Stromal cell of bone marrow (primary cell): ENCODE measurements at regions not wholly inside any gene's neighbourhood (a gene's known extent, or its start where the extent isn't known, plus 50 kb on each side); places are given as distances from the start of the nearest gene placed in this dataset.
A peak's percentile ranks its signal among the peaks of the same experiment; 100 is the strongest.

Experiments used
- DNase-seq: peaks from one replicate; pipeline ENCODE4 v3.0.0-alpha.2; 2012; ENCODE audit warnings: low read depth

DNA sequence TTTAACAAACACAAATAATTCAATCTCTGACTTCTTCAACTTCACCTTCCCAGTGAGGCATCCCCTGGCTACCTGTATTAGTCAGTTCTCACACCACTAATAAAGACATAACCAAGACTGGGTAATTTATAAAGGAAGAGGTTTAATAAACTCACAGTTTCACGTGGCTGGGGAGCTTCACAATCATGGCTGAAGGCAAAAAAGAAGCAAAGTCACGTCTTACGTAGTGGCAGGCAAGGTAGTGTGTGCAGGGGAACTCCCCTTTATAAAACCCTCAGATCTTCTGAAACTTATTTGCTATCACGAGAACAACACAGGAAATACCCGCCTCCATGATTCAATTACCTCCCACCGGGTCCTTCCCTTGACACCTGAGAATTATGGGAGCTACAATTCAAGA lies 478.5 kb downstream of the ADGRL2 start:
- no peak for DNase-seq

DNA sequence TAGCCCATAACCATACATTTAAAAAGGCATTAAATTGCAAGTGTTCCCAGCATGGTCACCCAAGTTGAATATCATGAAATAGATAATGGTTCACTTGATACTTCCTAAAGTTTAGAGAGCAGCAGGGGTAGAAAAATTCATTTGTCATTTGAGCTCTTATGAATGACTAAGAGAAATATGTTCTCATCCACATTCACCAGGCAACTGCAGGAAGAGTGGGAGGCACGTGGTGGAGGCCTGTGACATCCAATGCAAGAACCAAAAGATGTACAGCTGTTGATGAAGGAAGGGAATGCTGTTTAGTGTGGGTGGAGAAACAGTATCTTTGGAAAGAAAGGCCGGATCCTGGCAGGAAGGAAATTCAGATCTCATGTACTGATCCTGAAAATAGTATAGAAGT lies 473.1 kb downstream of the ADGRL2 start:
- no peak for DNase-seq

DNA sequence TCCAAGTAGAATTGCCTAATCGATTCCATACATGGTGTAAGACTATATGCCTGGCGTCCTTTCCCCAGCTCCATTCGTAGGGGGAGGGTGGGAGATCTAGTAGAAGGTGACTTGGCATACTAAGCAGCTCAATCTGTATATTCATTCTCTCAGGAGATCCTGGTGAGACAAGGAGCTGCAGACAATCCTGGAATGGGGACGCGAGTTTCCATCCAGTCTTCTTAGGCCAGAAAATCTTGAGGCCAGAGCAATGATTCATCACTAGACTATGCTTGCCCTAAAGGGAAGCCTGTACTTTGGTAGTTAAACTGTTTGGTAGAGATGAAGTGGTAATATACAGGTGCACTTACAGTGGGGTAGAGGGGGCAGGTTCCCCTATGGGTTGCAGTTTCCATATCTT lies 468.7 kb downstream of the ADGRL2 start:
- DNase-seq = no peak

DNA sequence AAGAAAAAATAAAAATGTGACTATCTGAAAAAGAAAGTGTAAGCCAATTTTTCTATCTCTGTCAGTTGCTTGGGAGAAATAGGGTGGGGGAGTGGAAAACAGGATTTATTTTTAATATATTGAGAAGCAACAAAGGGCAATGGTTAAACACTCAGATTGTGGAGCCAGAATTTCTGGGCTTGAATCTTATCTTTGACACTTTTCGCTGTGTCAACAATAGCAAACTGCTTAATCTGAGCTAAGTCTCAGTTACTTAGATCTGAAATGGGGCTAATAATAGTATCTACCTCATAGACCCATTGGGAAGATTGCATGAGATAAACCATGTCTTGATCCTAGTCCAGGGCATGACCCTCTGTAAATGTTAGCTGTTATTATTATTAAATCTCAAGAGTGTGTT lies 468.1 kb downstream of the ADGRL2 start:
- no peak for DNase-seq

DNA sequence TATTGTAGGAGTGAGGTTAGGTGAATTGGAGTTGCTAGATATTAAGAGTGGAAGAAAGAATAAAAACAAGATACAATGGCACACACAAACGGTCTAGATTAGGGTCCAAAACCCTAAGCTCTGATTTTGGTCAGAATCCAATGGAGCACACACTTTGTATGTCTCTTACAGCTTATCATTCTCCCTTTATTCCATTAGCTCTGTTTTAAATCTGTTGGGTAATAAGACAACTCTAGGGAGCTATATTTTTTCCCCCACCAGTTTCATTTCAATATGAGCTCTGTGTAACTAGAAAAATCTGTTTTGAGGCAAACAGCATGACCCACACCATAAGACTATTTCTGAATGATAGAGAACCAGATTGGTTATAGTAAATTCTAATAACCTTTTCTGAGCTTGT lies 465.6 kb downstream of the ADGRL2 start:
- DNase-seq = no peak

DNA sequence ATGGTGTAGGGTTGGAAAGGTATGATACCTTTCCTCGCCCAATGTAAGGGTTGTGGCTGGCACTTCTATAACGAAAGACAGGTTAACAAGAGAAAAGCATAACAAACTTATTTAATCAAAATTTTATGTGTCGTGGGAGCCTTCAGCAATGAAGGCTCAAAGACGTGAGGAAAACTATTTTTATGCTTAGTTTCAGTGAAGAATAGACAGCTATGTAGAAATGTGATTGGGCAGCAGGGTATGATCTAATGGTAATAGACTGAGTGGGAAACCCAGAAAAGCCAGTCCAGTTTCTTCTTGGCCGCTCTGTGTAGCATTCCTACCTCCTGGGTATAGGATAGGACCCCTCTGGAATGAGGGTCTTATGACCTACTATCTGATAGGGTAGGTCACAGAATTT lies 464.7 kb downstream of the ADGRL2 start:
- no peak for DNase-seq

DNA sequence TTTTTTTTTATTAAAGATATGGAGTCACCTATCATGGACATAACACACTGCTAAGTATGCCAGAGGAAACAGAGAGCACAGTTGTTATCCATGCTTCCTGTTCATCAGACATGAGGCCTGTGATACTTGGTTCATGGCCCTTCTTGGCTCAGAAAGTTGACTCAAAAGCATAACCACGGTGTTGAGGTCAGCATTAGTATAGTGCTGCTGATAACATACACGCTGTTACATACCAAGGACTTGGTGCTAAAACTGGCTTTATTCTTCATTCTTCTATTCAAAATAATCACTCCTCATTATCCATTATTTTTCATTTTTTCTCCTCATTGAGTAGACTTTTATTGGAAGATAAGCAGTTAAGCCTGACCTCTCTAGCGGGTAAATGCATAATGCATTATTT lies 464.1 kb downstream of the ADGRL2 start:
- no peak for DNase-seq

DNA sequence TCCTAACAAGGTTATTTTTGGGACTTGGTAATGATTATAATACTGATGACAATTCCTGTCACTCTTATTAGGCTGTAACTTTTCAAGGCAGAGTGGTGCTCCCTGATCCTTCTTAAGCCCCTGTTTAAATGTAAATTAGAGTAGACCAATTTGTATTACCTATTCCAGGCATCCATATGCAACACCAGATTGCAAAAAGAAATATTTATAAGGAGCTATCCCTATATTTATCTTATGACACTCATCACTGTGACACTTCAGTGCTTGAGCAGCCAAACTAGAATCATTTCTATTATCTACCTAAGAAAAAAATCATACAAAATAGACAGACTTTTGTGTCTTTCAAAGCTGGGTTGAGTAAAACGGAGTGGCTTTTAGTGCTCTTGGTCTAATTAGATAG lies 462.7 kb downstream of the ADGRL2 start:
- DNase-seq = no peak

DNA sequence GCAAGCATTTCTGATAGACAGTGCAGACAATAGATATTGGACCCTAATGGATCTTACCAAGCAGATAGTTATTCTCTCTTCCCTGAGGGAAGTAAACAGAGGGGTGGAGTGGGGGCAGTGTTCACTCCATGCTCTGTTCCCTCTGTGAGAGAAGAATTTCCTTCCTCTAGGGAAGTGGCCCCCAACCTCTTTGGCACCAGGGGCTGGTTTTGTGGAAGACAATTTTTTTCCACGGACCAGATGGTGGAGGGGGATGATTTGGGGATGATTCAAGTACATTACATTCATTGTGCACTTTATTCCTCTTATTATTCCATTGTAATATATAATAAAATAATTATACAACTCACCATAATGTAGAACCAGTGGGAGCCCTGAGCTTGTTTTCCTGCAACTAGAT lies 459.9 kb downstream of the ADGRL2 start:
- no peak for DNase-seq

DNA sequence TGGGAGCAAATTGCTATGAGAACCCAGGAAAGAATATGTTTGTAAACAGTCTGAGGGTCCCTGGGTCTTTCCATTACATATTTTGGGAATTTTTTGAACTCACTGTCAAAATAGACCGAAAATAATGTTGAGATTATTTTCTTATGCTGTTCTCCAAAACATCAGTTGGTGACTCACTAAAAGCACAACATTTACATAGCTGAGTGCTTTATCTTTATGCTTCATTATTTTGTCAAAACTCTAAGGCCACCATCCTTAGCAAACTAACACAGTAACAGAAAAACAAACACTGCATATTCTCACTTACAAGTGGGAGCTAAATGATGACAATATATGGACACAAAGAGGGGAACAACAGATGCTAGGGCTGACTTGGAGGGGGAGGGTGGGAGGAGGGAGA lies 459.3 kb downstream of the ADGRL2 start:
- DNase-seq = no peak

DNA sequence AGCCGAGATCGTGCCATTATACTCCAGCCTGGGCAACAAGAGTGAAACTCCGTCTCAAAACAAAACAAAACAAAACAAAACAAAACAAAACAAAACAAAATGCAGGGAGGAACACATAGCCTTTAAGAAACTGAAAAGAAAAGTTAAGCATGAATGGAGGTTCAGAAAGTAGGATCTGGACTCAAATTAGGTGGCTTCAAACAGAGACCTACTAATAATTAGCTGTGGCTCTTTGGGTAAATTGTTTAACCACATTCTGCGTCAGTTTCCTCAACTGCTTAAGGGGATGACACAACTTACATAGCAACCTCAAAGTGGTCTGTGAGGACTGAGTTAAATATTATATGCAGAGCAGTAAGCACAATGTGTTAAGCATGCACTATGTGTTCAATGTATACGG lies 458.2 kb downstream of the ADGRL2 start:
- DNase-seq = no peak

DNA sequence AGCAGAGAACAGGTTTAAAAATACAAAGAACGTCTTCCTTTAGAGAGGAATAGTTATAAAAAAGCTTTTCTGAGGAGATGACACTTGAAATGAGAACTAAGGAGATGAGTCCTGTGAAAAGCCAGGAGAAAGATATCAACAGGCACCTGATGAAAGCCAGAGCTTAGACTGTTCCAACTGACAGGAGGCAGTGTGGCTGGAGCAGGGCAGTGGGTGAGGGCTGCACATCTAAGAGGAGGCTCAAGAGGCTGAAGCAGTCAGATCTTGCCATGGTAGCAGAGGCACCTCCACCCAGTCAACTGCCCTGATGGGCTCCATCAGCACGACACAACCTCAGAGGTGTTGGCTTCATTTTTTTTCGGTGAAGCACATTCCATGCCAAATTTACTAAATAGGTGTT lies 445.3 kb downstream of the ADGRL2 start:
- DNase-seq = no peak

DNA sequence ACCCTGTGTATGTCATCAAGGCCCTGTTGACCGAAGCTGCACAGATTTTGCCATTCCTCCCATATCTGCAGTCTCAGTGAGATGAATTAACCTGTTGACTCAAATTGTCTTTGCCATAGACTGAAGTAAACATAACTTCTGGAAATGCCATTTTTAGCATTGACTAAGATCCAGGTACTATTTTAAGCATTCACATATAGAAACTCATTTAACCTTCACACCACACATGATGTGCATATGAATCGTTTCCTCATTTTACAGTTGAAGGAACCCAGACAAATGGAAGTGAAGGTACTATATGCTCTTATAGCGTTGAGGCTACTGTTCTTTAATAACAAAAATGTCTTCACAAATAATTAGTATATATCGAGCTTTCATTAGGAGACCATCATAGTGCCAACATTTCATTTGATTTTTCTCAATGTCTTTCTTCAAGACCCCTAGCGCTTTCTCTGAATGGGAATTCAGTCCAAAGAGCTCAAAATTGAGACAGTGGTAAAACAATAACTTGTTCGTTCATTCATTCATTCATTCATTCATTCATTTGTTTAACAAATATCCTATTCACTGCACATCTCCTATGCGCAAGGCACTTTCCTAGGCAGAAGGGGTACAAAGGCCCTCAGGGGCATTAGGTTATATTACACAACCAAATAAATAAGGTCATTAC lies 444.7 kb downstream of the ADGRL2 start:
- DNase-seq = no peak

DNA sequence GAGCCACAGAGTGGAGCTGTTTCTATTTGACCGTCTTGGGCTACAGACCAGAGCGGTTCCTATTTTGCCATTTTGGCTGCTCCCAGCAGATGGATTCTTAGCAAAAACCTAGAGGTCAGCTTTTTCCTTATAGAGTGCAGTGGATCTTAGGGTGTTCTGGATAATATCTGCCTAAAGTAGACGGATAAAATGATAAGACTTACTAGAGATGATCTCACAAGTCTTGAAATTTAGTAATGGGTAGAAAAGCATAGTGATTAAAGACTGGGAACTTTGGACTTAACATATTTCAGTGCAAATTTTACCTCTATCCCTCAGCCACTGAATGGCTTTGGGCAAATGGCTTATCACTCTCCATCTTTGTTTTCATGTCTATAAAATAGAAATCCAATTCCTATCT lies 439.8 kb downstream of the ADGRL2 start:
- no peak for DNase-seq

DNA sequence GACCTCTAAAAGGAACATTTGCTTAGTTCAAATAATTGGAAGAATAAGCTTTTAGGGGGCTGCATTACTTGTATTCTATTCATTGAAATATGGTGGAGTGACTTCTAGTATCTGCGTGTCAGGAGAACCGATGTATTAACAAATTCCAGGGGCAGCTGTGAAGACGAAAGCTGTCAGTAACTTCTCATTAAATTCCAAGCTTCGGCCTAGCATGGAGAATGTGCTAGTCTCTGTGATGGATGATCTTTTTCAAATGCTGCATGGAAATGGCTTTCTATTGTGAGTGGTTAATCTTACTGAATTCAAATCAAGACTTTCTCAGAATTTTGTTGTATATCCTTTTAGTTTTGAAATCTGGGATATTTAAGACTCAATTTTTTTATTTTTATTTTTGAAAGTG lies 429.9 kb downstream of the ADGRL2 start:
- DNase-seq = no peak

DNA sequence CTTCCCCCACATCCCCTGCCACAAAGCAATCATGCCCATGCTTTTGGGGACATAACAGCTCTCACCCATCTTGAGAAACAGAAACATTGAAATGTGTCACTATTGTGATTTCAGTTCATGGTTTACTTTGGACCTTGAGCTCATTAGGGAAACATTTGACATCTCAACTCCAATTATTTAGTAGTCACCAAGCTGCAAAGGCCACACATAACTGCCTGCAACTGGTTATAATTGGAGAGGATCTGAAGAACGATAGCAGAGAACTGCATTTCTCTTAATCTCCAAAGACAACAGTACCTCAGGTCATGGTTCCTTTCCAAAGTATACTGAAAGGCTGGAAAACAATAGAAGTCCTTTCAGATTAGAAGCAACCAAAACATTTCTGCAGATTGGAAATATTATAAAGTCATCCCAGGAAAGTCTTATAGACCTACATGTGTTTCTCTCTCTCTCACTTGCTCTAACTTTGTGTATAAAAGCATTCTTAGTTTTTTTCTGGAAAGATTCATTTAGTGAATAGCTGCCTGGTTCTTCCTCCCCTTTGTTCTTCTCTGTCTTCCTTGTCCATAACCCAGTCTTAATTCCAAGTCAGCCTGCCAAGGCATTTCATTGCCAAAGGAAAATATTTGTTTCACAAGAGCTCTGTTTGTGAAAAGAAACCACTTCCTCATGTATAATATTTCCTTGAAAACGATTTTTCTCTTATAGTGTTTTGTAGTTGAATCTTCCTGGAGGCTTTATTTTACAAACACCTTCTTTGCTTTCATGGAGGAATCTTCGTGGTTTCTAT lies 426.8 kb downstream of the ADGRL2 start:
- peak; percentile 72 for DNase-seq

DNA sequence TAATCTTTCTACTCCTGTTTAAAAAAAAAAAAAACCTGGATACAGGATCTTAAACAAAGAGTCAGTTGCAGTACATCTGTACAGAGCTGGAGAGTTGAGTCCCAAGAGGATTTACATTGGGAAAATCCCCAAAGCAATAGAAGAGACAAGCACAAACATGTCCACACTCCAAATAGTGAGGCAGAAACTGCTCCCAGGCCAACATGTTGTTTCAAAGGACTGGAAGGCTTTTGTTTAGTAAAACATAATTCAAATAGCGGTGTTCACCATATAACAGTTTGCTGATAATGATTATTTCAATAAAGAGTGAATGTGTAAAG lies 425.4 kb downstream of the ADGRL2 start:
- DNase-seq = no peak

DNA sequence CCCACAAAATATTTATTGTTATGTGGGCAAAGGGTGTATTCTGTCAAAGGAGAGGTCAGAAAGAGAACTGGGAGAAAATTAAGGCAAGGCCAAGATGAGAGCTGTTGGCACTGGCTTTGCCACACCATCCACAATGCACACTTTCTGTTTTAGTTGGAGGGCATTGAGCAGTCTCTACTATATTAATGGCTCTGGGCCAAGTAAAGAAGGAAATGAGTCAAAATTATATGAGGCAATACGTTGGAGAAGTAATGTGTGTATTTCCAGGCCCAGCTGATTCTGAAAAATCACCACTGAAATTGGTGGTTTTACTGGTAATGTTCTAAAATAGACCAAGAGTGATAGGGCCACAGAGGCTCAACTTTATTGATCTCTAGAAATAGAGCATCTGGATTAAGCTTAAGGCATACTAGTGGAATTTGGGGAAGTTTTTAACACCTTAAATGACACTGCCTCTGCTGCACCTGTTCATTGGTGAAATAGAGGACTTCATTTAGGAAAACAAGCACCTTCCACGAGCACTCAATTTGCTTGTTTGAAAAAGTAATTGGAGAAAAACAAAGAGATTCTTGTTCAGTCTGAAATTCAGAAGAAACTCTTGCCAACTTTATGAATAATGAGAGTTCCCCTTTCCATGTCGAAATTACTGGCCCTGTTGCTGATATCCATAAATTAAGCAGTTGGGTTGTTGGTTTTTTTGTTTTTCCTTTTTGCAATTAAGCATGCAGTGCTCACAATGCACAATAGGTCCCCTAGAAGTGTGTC lies 424.9 kb downstream of the ADGRL2 start:
- peak; percentile 70 for DNase-seq

DNA sequence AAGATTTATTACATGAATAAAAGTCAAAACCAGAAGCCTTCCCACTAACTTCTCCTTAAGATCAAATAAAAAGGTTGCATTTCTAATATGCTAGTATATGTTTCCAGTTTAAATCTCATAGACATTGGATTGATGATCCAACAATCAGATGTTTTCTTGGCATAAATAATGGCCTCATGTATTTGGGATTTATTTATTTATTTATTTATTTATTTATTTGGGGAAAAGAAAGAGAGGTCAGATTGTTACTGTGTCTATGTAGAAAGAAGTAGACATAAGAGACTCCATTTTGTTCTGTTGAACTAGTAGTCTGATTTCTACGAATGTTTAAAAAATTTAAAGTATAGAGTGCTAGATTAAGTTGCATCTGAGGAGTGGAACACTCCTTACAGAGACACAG lies 422.4 kb downstream of the ADGRL2 start:
- DNase-seq = no peak

DNA sequence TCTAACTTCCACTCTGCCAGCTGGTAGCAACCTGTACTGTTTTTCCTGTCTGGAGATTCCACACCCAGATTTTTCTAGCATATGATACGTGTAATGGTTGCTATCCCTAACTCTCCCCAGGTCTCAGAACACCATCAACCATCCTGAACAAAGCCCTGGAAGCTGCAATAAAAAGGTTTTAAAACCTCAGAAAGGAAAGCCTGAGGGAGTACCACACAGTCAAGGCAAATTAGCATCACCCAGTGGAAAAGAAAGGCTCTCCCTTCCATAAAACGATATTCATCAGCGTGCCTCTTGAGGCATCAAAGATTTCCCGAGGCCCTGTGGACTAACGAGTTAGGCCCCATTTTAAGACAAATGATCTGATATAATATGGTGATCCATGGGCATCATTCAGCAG lies 421.0 kb downstream of the ADGRL2 start:
- no peak for DNase-seq

DNA sequence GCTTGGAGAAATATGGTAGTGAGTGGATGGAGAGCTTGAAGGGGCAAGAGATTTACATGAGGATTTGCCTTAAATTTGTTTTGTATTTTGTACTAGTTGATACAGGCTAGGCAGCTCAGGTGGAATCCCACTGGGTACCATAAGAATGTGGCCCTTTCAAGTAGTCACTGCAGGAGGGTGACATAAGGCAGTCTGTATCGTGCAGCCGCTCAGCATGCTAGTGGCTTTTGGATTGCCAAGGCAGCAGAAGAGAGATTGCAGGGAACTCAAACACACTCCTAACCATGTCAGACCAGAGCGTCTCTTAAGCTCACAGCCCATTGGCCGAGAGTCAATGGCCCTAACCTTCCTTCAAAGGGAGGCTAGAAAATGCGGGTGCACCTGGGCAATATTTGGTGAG lies 420.0 kb downstream of the ADGRL2 start:
- no peak for DNase-seq

DNA sequence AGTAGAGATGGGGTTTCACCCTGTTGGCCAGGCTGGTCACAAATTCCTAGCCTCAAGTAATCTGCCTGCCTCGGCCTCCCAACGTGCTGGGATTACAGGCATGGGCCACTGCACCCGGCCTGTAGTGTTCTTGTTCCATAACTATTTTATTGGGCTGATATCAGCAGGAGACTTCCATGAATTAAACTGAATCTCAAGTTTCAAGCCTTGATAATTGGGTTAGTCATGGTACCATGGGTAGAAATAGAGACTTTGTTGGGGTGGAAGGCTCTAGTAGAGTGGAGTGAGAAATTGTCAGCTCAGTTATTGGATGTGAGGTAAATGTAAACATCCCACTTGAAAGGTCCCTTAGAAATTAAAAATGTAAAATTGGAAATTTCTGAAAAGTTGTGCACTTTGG lies 419.1 kb downstream of the ADGRL2 start:
- no peak for DNase-seq

DNA sequence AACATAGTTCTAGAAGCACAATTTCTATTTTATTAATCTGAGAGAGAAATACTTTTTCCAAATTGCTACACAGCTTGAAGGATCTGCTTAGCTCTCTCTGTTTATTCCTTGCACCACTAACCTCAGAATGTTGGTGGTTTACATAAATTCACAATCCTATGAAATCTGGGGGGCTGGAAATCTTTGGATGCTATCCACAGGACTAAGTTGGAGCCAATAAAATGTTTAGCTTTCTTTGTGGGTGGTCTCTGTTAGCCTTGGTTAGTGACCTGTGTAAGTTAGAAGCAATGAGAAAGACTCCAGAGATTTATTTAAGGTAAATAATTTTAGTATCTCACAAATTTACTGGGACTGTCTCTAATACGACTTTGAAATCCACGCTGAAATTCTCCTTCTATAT lies 418.1 kb downstream of the ADGRL2 start:
- DNase-seq = no peak

DNA sequence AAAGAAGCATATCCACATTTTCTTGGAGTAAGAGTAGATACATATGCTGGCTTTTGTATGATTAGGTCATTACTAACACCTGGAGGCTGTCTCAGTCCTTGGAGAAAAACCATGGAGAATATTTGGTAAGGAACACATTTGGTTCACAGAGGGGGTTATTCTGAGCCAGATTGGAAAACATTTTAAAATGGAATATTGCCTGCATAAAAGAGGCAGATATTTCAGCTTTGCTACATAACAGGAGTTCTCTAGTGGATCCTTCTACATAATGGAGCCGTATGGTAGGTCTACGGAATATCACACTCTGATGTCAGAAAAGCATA lies 415.1 kb downstream of the ADGRL2 start:
- no peak for DNase-seq
